K562 (cell line): ENCODE measurements at regions not wholly inside any gene's neighbourhood (a gene's known extent, or its start where the extent isn't known, plus 50 kb on each side); places are given as distances from the start of the nearest gene placed in this dataset.

ENCODE experiments used
- ADNP ChIP-seq: fragments of 200-800 bp; sonication (Bioruptor generic); IDR thresholded peaks from 2 replicates; pipeline ENCODE4 v1.6.1; 2016; ENCODE audit warnings: missing genetic modification characterization, missing compliant biosample characterization
- C11orf30 ChIP-seq: fragments of 450-650 bp; IDR thresholded peaks from 2 replicates; pipeline ENCODE4 v1.6.1; 2016; ENCODE audit warnings: low read depth, mild to moderate bottlenecking
- CAMTA2 ChIP-seq: fragments of 250-450 bp; sonication (Bioruptor Pico); conservative IDR thresholded peaks from 2 replicates; pipeline ENCODE4 v1.5.1; 2022
- CEBPB ChIP-seq: fragments of 450-650 bp; IDR thresholded peaks from 2 replicates; pipeline ENCODE4 v1.6.1; 2016; ENCODE audit warnings: missing genetic modification characterization, missing compliant biosample characterization
- FOSL1 ChIP-seq: fragments of 200-800 bp; sonication (Bioruptor generic); conservative IDR thresholded peaks from 2 replicates; pipeline ENCODE4 v1.6.1; 2016; ENCODE audit warnings: missing genetic modification characterization, missing compliant biosample characterization
- HDAC2 ChIP-seq: fragments of 450-650 bp; IDR thresholded peaks from 2 replicates; pipeline ENCODE4 v1.6.1; 2016; ENCODE audit warnings: mild to moderate bottlenecking
- HNRNPLL ChIP-seq: fragments of 200-400 bp; formaldehyde crosslinking; IDR thresholded peaks from 2 replicates; pipeline ENCODE4 v1.6.1; 2017; ENCODE audit warnings: low read length, low read depth, mild to moderate bottlenecking; ENCODE audit not compliant: poor library complexity, severe bottlenecking
- MTA1 ChIP-seq: fragments of 450-650 bp; IDR thresholded peaks from 2 replicates; pipeline ENCODE4 v1.6.1; 2017; ENCODE audit warnings: borderline replicate concordance
- NR2C2 ChIP-seq, 2 experiments: fragments of 200-800 bp in 1 of 2; sonication (Bioruptor generic) in 1 of 2; sonication (generic) in 1 of 2; formaldehyde crosslinking in 1 of 2; IDR thresholded peaks; 2 replicates each; pipeline versions ENCODE4 v1.6.1 to v1.8.0; 2016 to 2022; ENCODE audit warnings: mild to moderate bottlenecking in 1 of 2, missing compliant biosample characterization in 1 of 2, missing genetic modification characterization in 1 of 2, missing genetic modification reagents in 1 of 2
- SMARCA4 ChIP-seq: fragments of 450-650 bp; IDR thresholded peaks from 2 replicates; pipeline ENCODE4 v1.6.1; 2016
- ZNF316 ChIP-seq: fragments of 450-650 bp; IDR thresholded peaks from 2 replicates; pipeline ENCODE4 v1.6.1; 2016
- ZNF695 ChIP-seq: fragments of 450-650 bp; formaldehyde crosslinking; IDR thresholded peaks from 2 replicates; pipeline ENCODE4 v1.4.0; 2020; ENCODE audit warnings: mild to moderate bottlenecking, moderate library complexity
- TF ChIP-seq, protein P1 (sequence below): fragments of 250-450 bp; sonication (Bioruptor Pico); IDR thresholded peaks from 2 replicates; pipeline ENCODE4 v1.8.0; 2021; ENCODE audit warnings: moderate library complexity, mild to moderate bottlenecking, inconsistent platforms
- TF ChIP-seq, protein P2 (sequence below): fragments of 450-650 bp; IDR thresholded peaks from 2 replicates; pipeline ENCODE4 v1.6.1; 2016; ENCODE audit warnings: antibody characterized with exemption
- TF ChIP-seq, protein P3 (sequence below): fragments of 250-450 bp; sonication (Bioruptor Pico); IDR thresholded peaks from 2 replicates; pipeline ENCODE4 v1.5.1; 2021; ENCODE audit warnings: mild to moderate bottlenecking
- TF ChIP-seq, protein P4 (sequence below): sonication (generic); IDR thresholded peaks from 2 replicates; pipeline ENCODE4 v1.6.1; 2016
- TF ChIP-seq, protein P5 (sequence below), 2 experiments: fragments of 450-650 bp; conservative IDR thresholded peaks; 2 replicates each; pipeline ENCODE4 v1.6.1; 2017; ENCODE audit warnings: mild to moderate bottlenecking in 2 of 2, moderate library complexity in 2 of 2
- TF ChIP-seq, protein P6 (sequence below), 2 experiments: fragments of 450-650 bp in 1 of 2; sonication (generic) in 1 of 2; formaldehyde crosslinking in 1 of 2; IDR thresholded peaks in 1 of 2; conservative IDR thresholded peaks in 1 of 2; 2 replicates each; pipeline versions ENCODE4 v1.6.1 to v1.8.1; 2016 to 2023; ENCODE audit warnings: mild to moderate bottlenecking in 2 of 2, moderate library complexity in 2 of 2, inconsistent platforms in 1 of 2, missing genetic modification reagents in 1 of 2

DNA sequence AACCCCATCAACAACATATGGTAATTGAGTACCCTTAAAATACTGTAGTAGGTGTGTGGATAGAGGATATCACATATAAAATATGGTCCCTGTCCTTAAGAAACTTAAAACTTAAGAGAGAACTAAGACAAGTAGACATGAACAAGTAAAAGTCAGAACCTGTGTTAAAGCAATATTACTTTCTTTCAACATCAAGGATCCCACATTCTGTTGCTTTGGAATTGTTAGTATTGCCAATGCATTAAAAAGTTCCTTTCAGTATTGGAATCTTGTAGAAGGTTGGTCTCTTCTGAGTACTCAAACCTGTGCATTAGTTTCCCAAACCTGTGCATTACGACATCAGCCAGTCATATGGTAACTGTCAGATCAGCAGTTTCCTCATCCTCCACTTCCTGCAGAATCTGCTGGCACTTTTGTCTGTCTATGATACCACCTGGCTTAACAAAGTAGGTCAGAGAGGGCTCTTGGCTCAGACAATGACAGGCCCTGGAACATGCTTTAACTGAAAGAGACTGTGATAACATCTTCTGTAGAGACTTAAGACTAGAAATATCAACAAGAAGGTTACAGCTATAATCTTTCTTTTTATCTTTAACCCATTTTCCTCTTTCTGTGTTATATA is 56.5 kb downstream of the CCDC71L start (continued):
- TF ChIP-seq, protein P1, sequence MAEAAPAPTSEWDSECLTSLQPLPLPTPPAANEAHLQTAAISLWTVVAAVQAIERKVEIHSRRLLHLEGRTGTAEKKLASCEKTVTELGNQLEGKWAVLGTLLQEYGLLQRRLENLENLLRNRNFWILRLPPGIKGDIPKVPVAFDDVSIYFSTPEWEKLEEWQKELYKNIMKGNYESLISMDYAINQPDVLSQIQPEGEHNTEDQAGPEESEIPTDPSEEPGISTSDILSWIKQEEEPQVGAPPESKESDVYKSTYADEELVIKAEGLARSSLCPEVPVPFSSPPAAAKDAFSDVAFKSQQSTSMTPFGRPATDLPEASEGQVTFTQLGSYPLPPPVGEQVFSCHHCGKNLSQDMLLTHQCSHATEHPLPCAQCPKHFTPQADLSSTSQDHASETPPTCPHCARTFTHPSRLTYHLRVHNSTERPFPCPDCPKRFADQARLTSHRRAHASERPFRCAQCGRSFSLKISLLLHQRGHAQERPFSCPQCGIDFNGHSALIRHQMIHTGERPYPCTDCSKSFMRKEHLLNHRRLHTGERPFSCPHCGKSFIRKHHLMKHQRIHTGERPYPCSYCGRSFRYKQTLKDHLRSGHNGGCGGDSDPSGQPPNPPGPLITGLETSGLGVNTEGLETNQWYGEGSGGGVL (CRISPR knock-in tag) = no peak
- peak; percentile 25; the same call in 1 of the 2 replicates for TF ChIP-seq SMARCA4
- TF ChIP-seq, protein P2, sequence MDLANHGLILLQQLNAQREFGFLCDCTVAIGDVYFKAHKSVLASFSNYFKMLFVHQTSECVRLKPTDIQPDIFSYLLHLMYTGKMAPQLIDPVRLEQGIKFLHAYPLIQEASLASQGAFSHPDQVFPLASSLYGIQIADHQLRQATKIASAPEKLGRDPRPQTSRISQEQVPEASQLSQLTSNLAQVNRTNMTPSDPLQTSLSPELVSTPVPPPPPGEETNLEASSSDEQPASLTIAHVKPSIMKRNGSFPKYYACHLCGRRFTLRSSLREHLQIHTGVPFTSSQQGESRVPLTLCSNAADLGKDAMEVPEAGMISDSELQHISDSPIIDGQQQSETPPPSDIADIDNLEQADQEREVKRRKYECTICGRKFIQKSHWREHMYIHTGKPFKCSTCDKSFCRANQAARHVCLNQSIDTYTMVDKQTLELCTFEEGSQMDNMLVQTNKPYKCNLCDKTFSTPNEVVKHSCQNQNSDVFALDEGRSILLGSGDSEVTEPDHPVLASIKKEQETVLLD = no peak
- TF ChIP-seq C11orf30 = peak; percentile 97
- TF ChIP-seq NR2C2 (CRISPR knock-in tag; IDR thresholded peaks at IDR 0.05) = no peak
- no peak for TF ChIP-seq NR2C2 (tag; IDR thresholded peaks at IDR 0.05)
- TF ChIP-seq CEBPB = peak; percentile 95
- no peak for TF ChIP-seq HNRNPLL
- no peak for TF ChIP-seq CAMTA2 (CRISPR knock-in tag)
- TF ChIP-seq, protein P3, sequence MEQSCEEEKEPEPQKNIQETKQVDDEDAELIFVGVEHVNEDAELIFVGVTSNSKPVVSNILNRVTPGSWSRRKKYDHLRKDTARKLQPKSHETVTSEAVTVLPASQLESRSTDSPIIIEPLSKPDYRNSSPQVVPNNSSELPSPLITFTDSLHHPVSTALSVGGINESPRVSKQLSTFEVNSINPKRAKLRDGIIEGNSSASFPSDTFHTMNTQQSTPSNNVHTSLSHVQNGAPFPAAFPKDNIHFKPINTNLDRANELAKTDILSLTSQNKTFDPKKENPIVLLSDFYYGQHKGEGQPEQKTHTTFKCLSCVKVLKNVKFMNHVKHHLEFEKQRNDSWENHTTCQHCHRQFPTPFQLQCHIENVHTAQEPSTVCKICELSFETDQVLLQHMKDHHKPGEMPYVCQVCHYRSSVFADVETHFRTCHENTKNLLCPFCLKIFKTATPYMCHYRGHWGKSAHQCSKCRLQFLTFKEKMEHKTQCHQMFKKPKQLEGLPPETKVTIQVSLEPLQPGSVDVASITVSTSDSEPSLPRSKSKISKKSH (CRISPR knock-in tag) = no peak
- no peak for TF ChIP-seq ZNF695 (CRISPR knock-in tag)
- TF ChIP-seq, protein P4, sequence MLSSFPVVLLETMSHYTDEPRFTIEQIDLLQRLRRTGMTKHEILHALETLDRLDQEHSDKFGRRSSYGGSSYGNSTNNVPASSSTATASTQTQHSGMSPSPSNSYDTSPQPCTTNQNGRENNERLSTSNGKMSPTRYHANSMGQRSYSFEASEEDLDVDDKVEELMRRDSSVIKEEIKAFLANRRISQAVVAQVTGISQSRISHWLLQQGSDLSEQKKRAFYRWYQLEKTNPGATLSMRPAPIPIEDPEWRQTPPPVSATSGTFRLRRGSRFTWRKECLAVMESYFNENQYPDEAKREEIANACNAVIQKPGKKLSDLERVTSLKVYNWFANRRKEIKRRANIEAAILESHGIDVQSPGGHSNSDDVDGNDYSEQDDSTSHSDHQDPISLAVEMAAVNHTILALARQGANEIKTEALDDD = peak; percentile 41; the same call in 1 of the 2 replicates
- peak; percentile 57; the same call in 1 of the 2 replicates for TF ChIP-seq ADNP (tag)
- TF ChIP-seq, protein P5, sequence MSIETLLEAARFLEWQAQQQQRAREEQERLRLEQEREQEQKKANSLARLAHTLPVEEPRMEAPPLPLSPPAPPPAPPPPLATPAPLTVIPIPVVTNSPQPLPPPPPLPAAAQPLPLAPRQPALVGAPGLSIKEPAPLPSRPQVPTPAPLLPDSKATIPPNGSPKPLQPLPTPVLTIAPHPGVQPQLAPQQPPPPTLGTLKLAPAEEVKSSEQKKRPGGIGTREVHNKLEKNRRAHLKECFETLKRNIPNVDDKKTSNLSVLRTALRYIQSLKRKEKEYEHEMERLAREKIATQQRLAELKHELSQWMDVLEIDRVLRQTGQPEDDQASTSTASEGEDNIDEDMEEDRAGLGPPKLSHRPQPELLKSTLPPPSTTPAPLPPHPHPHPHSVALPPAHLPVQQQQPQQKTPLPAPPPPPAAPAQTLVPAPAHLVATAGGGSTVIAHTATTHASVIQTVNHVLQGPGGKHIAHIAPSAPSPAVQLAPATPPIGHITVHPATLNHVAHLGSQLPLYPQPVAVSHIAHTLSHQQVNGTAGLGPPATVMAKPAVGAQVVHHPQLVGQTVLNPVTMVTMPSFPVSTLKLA (conservative IDR thresholded peaks at IDR 0.05) = 0 out of 4 replicates have a peak, but pooled peaks of 1 of the 2 experiments have one; percentile 17
- peak; percentile 99 for TF ChIP-seq ZNF316
- 0 out of 2 replicates have a peak, but pooled peaks have one; percentile 13 for TF ChIP-seq MTA1
- TF ChIP-seq, protein P6, sequence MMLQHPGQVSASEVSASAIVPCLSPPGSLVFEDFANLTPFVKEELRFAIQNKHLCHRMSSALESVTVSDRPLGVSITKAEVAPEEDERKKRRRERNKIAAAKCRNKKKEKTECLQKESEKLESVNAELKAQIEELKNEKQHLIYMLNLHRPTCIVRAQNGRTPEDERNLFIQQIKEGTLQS (IDR thresholded peaks at IDR 0.05) = peak; percentile 64; the same call in 1 of the 2 replicates
- TF ChIP-seq, protein P6 (CRISPR knock-in tag; conservative IDR thresholded peaks at IDR 0.05) = no peak
- TF ChIP-seq HDAC2 = no peak
- peak; percentile 29; the same call in 1 of the 2 replicates for TF ChIP-seq FOSL1 (tag)
